ENCODE measurements at regions not wholly inside any gene's neighbourhood (a gene's known extent, or its start where the extent isn't known, plus 50 kb on each side); places are given as distances from the start of the nearest gene placed in this dataset.

DNA sequence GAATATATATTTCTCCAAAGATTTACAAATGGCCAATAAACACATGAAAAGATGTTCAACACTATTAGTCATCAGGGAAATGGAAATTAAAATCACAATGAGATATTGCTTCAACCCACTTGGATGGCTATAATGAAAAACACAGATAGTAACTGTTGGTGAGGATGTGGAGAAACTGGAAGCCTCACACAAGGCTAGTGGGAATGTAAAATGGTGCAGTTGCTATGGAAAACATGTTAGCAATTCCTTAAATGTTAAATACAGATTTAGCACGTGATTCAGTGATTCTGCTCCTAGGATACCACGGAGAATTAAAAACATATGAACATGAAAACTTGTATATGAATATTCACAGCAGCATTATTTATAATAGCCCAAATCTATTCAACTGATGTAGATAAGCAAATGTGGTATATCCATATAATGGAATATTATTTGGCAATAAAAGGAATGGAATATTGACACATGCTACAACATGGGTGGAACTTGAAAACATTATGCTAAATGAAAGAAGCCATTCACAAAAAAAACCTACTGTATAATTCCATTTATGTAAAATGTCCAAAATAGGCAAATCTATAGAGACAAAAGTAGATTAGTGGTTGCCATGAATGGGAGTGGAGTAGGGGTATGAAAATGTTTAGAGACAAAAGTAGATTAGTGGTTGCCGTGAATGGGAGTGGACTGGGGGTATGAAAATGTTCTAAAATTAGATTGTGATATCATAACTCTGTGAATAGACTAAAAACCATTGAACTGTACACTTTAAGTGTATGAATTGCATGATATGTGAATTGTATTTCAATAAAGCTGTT is 227.1 kb upstream of the DDHD1 start:
- Mint-ChIP-seq H3K27ac (no peak overlapping the region), H3K9me3 (no peaks in the 10 kb centered on the region), H3K27me3 (ENCODE audit: insufficient read depth, low read depth, poor library complexity) (peaks cover 2% of the 10 kb centered on the region), H3K4me3 (no peak overlapping the region), H3K36me3 (ENCODE audit: low read depth) (no peaks in the 10 kb centered on the region), H3K4me1 (no peaks in the 10 kb centered on the region)
- TF ChIP-seq, protein P1, sequence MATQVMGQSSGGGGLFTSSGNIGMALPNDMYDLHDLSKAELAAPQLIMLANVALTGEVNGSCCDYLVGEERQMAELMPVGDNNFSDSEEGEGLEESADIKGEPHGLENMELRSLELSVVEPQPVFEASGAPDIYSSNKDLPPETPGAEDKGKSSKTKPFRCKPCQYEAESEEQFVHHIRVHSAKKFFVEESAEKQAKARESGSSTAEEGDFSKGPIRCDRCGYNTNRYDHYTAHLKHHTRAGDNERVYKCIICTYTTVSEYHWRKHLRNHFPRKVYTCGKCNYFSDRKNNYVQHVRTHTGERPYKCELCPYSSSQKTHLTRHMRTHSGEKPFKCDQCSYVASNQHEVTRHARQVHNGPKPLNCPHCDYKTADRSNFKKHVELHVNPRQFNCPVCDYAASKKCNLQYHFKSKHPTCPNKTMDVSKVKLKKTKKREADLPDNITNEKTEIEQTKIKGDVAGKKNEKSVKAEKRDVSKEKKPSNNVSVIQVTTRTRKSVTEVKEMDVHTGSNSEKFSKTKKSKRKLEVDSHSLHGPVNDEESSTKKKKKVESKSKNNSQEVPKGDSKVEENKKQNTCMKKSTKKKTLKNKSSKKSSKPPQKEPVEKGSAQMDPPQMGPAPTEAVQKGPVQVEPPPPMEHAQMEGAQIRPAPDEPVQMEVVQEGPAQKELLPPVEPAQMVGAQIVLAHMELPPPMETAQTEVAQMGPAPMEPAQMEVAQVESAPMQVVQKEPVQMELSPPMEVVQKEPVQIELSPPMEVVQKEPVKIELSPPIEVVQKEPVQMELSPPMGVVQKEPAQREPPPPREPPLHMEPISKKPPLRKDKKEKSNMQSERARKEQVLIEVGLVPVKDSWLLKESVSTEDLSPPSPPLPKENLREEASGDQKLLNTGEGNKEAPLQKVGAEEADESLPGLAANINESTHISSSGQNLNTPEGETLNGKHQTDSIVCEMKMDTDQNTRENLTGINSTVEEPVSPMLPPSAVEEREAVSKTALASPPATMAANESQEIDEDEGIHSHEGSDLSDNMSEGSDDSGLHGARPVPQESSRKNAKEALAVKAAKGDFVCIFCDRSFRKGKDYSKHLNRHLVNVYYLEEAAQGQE (IDR thresholded peaks at IDR 0.05; ENCODE audit: unreplicated experiment) = no peak
- TF ChIP-seq EZH2phosphoT487 (IDR thresholded peaks at IDR 0.05; ENCODE audit: unreplicated experiment) = no peak
- TF ChIP-seq CREB1 (CRISPR knock-in tag; IDR thresholded peaks at IDR 0.05; ENCODE audit: low read depth) = no peak
- TF ChIP-seq NANOG (IDR thresholded peaks at IDR 0.05; ENCODE audit: borderline replicate concordance) = no peak
- TF ChIP-seq, protein P2, sequence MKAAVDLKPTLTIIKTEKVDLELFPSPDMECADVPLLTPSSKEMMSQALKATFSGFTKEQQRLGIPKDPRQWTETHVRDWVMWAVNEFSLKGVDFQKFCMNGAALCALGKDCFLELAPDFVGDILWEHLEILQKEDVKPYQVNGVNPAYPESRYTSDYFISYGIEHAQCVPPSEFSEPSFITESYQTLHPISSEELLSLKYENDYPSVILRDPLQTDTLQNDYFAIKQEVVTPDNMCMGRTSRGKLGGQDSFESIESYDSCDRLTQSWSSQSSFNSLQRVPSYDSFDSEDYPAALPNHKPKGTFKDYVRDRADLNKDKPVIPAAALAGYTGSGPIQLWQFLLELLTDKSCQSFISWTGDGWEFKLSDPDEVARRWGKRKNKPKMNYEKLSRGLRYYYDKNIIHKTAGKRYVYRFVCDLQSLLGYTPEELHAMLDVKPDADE (IDR thresholded peaks at IDR 0.05) = no peak
- ATAC-seq (no peak), DNase-seq (ENCODE audit: low spot score) (no peak)
- no peaks in the 10 kb centered on the region for H4K20me1 ChIP-seq (replicated peaks; ENCODE audit: insufficient read depth)
- no peak overlapping the region for H3K4me2 ChIP-seq
- no peaks in the 10 kb centered on the region for H3K4me1 ChIP-seq (ENCODE audit: insufficient read depth)
- H3K4me3 ChIP-seq = no peak overlapping the region
- H3K27me3 ChIP-seq (ENCODE audit: insufficient read depth) = no peaks in the 10 kb centered on the region
- no peaks in the 10 kb centered on the region for H3K9me2 ChIP-seq (ENCODE audit: insufficient read depth)
- H2AFZ ChIP-seq = no peak overlapping the region
- H3K36me3 ChIP-seq (ENCODE audit: insufficient read depth) = no peaks in the 10 kb centered on the region
- H3F3A ChIP-seq (replicated peaks; ENCODE audit: low read depth) = no peaks in the 10 kb centered on the region
- no peak overlapping the region for H3K27ac ChIP-seq (ENCODE audit: low read depth)
- H3K79me2 ChIP-seq (replicated peaks; ENCODE audit: insufficient read depth) = no peaks in the 10 kb centered on the region

DNA sequence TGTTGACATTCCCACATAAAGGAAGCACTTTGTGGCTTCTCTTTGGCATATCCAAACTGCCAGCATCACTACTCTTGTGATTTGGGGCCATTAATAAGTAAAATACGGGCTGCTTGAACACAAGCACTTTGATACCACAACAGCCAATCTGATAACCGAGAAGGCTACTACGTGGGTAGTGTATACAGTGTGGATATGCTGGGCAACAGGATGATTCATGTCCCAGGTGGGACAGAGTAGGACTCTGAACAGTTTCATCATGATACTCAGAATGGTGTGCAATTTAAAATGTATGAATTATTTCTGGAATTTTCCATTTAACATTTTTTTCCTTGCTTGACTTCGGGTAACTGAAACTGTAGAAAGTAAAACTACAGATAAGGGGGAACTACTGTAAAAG is 225.0 kb upstream of the DDHD1 start:
- no peak for ATAC-seq
- no peaks in the 10 kb centered on the region for H3K27me3 ChIP-seq (ENCODE audit: insufficient read depth)
- TF ChIP-seq EZH2phosphoT487 (IDR thresholded peaks at IDR 0.05; ENCODE audit: unreplicated experiment) (no peak), ZNF331 (CRISPR knock-in tag; IDR thresholded peaks at IDR 0.05; ENCODE audit: low read depth) (no peak), CREB1 (CRISPR knock-in tag; IDR thresholded peaks at IDR 0.05; ENCODE audit: low read depth) (no peak), NANOG (IDR thresholded peaks at IDR 0.05; ENCODE audit: borderline replicate concordance) (no peak), STAT1 (IDR thresholded peaks at IDR 0.05; ENCODE audit: unreplicated experiment) (no peak), JUNB (IDR thresholded peaks at IDR 0.05; ENCODE audit: unreplicated experiment) (no peak), POLR2AphosphoS5 (IDR thresholded peaks at IDR 0.05; ENCODE audit: low read depth) (no peak)
- TF ChIP-seq, protein P2 (IDR thresholded peaks at IDR 0.05) = no peak
- TF ChIP-seq, protein P1 (IDR thresholded peaks at IDR 0.05; ENCODE audit: unreplicated experiment) = no peak

More for the DNA sequence above, 225.0 kb upstream of the DDHD1 start:
- Histone ChIP-seq H3K4me3 (no peak overlapping the region), H3K4me1 (ENCODE audit: insufficient read depth) (no peaks in the 10 kb centered on the region), H2AFZ (no peak overlapping the region), H4K20me1 (replicated peaks; ENCODE audit: insufficient read depth) (no peaks in the 10 kb centered on the region), H3F3A (replicated peaks; ENCODE audit: low read depth) (no peaks in the 10 kb centered on the region), H3K4me2 (no peak overlapping the region), H3K9me2 (ENCODE audit: insufficient read depth) (peaks cover 3% of the 10 kb centered on the region; the same call in 1 of the 2 replicates), H3K79me2 (replicated peaks; ENCODE audit: insufficient read depth) (no peaks in the 10 kb centered on the region), H3K27ac (ENCODE audit: low read depth) (no peak overlapping the region), H3K36me3 (ENCODE audit: insufficient read depth) (no peaks in the 10 kb centered on the region)
- no peaks in the 10 kb centered on the region for H3K9me3 Mint-ChIP-seq
- no peaks in the 10 kb centered on the region for H3K36me3 Mint-ChIP-seq (ENCODE audit: low read depth)
- H3K4me3 Mint-ChIP-seq = no peak overlapping the region
- no peak overlapping the region for H3K27ac Mint-ChIP-seq
- no peak for DNase-seq (ENCODE audit: low spot score)
- H3K27me3 Mint-ChIP-seq (ENCODE audit: insufficient read depth, low read depth, poor library complexity) = peaks cover 2% of the 10 kb centered on the region
- no peaks in the 10 kb centered on the region for H3K4me1 Mint-ChIP-seq

All from GM23338 (cell line).